Neural cell (in vitro differentiated cells): ENCODE measurements at regions not wholly inside any gene's neighbourhood (a gene's known extent, or its start where the extent isn't known, plus 50 kb on each side); places are given as distances from the start of the nearest gene placed in this dataset.

Experiments used
- H2AFZ ChIP-seq: fragments of 200-600, 300-800 bp; sonication (generic), shearing (Covaris generic); 2 replicates; pipeline ENCODE4 v1.6.0; 2014; ENCODE audit warnings: low read depth, mild to moderate bottlenecking, antibody characterized with exemption, low read length, moderate library complexity
- H3F3A ChIP-seq: fragments of 200-600 bp; shearing (Covaris generic); 2 replicates; pipeline ENCODE4 v1.6.1; 2016; ENCODE audit warnings: mild to moderate bottlenecking, moderate library complexity, mixed read lengths, antibody characterized with exemption, low read length; ENCODE audit not compliant: insufficient read depth, poor library complexity, severe bottlenecking
- H3K27ac ChIP-seq: fragments of 200-600, 300-800 bp; sonication (generic), shearing (Covaris generic); 2 replicates; pipeline ENCODE4 v1.5.1; 2014; ENCODE audit warnings: mild to moderate bottlenecking, low read length, moderate library complexity
- H3K27me3 ChIP-seq: fragments of 300-800, 200-600 bp; sonication (generic), shearing (Covaris generic); 2 replicates; pipeline ENCODE4 v1.6.0; 2014; ENCODE audit warnings: mild to moderate bottlenecking, low read depth, low read length, moderate library complexity; ENCODE audit not compliant: insufficient read depth
- H3K36me3 ChIP-seq: fragments of 300-800, 200-600 bp; sonication (generic), shearing (Covaris generic); 2 replicates; pipeline ENCODE4 v1.5.1; 2014; ENCODE audit warnings: mild to moderate bottlenecking, antibody characterized with exemption, low read length, moderate library complexity; ENCODE audit not compliant: insufficient read depth
- H3K4me2 ChIP-seq: fragments of 300-800, 200-600 bp; sonication (generic), shearing (Covaris generic); 2 replicates; pipeline ENCODE4 v1.6.0; 2014; ENCODE audit warnings: mild to moderate bottlenecking, low read length
- H3K4me3 ChIP-seq: fragments of 300-800, 200-600 bp; sonication (generic), shearing (Covaris generic); 2 replicates; pipeline ENCODE4 v1.5.1; 2014; ENCODE audit warnings: mild to moderate bottlenecking, low read length, moderate library complexity
- H3K79me2 ChIP-seq: fragments of 200-600 bp; shearing (Covaris generic); replicated peaks from 2 replicates; pipeline ENCODE4 v1.6.0; 2014; ENCODE audit warnings: mild to moderate bottlenecking, low read length, moderate library complexity; ENCODE audit not compliant: insufficient read depth
- H3K9ac ChIP-seq: fragments of 300-800, 200-600 bp; sonication (generic), shearing (Covaris generic); 2 replicates; pipeline ENCODE4 v1.6.1; 2016; ENCODE audit warnings: mild to moderate bottlenecking, low read length, mixed read lengths
- H3K9me2 ChIP-seq: fragments of 200-600 bp; shearing (Covaris generic); 2 replicates; pipeline ENCODE4 v1.6.1; 2016; ENCODE audit warnings: mild to moderate bottlenecking, low read length, mixed read lengths; ENCODE audit not compliant: insufficient read depth
- H3K9me3 ChIP-seq: fragments of 200-600, 300-800 bp; sonication (generic), shearing (Covaris generic); 2 replicates; pipeline ENCODE4 v1.6.1; 2016; ENCODE audit warnings: mild to moderate bottlenecking, mixed run types, low read length, moderate library complexity, mixed read lengths
- H4K20me1 ChIP-seq: fragments of 200-600 bp; shearing (Covaris generic); 2 replicates; pipeline ENCODE4 v1.6.1; 2016; ENCODE audit warnings: mild to moderate bottlenecking, mixed run types; ENCODE audit not compliant: insufficient read depth
- CTCF ChIP-seq: fragments of 450-650 bp; IDR thresholded peaks from 2 replicates; pipeline ENCODE4 v1.5.1; 2014; ENCODE audit warnings: antibody characterized with exemption, mild to moderate bottlenecking, moderate library complexity; ENCODE audit not compliant: poor library complexity, severe bottlenecking
- EP300 ChIP-seq: fragments of 450-650 bp; conservative IDR thresholded peaks from 2 replicates; pipeline ENCODE4 v1.6.1; 2014; ENCODE audit warnings: antibody characterized with exemption, mild to moderate bottlenecking, moderate library complexity; ENCODE audit not compliant: poor library complexity, severe bottlenecking
- EZH2 ChIP-seq: fragments of 200-600, 300-800 bp; shearing (Covaris generic), sonication (generic); IDR thresholded peaks from 2 replicates; pipeline ENCODE4 v1.6.1; 2014; ENCODE audit warnings: antibody characterized with exemption, low read length, borderline replicate concordance, mild to moderate bottlenecking; ENCODE audit not compliant: insufficient read depth, poor library complexity, severe bottlenecking
- MXI1 ChIP-seq: fragments of 450-650 bp; conservative IDR thresholded peaks from 2 replicates; pipeline ENCODE4 v1.6.1; 2014; ENCODE audit warnings: antibody characterized with exemption, mild to moderate bottlenecking; ENCODE audit not compliant: poor library complexity, severe bottlenecking
- POLR2AphosphoS5 ChIP-seq: IDR thresholded peaks from 2 replicates; pipeline ENCODE4 v1.6.1; 2012
- RAD21 ChIP-seq: fragments of 450-650 bp; conservative IDR thresholded peaks from 2 replicates; pipeline ENCODE4 v1.6.1; 2014; ENCODE audit warnings: antibody characterized with exemption, mild to moderate bottlenecking, moderate library complexity
- REST ChIP-seq: IDR thresholded peaks from 2 replicates; pipeline ENCODE4 v1.6.1; 2012; ENCODE audit warnings: borderline replicate concordance
- SMC3 ChIP-seq: fragments of 450-650 bp; conservative IDR thresholded peaks from 2 replicates; pipeline ENCODE4 v1.6.1; 2014; ENCODE audit warnings: antibody characterized with exemption, mild to moderate bottlenecking, moderate library complexity; ENCODE audit not compliant: poor library complexity
- TAF1 ChIP-seq: IDR thresholded peaks from 2 replicates; pipeline ENCODE4 v1.6.1; 2012; ENCODE audit warnings: low read depth

GRCh38 chr2:240203031-240203787, 62.8 kb upstream of the OTOS start:
- no peak overlapping the region for H3K4me2 ChIP-seq
- H3K27ac ChIP-seq = no peak overlapping the region

GRCh38 chr2:240203788-240204270, 63.4 kb upstream of the OTOS start:
- Histone ChIP-seq H2AFZ (no peak overlapping the region), H3K4me2 (no peak overlapping the region), H3K27me3 (no peaks in the 10 kb centered on the region), H3K9me3 (no peaks in the 10 kb centered on the region), H3K79me2 (no peaks in the 10 kb centered on the region), H3K36me3 (no peaks in the 10 kb centered on the region), H4K20me1 (no peaks in the 10 kb centered on the region), H3F3A (no peaks in the 10 kb centered on the region), H3K9me2 (no peaks in the 10 kb centered on the region), H3K27ac (no peak overlapping the region), H3K9ac (no peak overlapping the region), H3K4me3 (no peak overlapping the region)
- TF ChIP-seq MXI1 = no peak
- no peak for TF ChIP-seq SMC3
- TF ChIP-seq EZH2 = no peak
- no peak for TF ChIP-seq CTCF

More at GRCh38 chr2:240203031-240203787, 62.8 kb upstream of the OTOS start:
- Histone ChIP-seq H3K27me3 (no peaks in the 10 kb centered on the region), H3K9me2 (no peaks in the 10 kb centered on the region), H3K79me2 (no peaks in the 10 kb centered on the region), H3K36me3 (no peaks in the 10 kb centered on the region), H3K4me3 (no peak overlapping the region), H4K20me1 (no peaks in the 10 kb centered on the region), H3K9ac (no peak overlapping the region), H2AFZ (no peak overlapping the region), H3K9me3 (no peaks in the 10 kb centered on the region), H3F3A (no peaks in the 10 kb centered on the region)
- TF ChIP-seq EZH2 = no peak
- no peak for TF ChIP-seq CTCF
- no peak for TF ChIP-seq TAF1
- TF ChIP-seq RAD21 = no peak
- TF ChIP-seq POLR2AphosphoS5 = no peak
- no peak for TF ChIP-seq REST
- no peak for TF ChIP-seq MXI1
- TF ChIP-seq EP300 = no peak
- no peak for TF ChIP-seq SMC3
